GM10266 (cell line): ENCODE measurements at regions not wholly inside any gene's neighbourhood (a gene's known extent, or its start where the extent isn't known, plus 50 kb on each side); places are given as distances from the start of the nearest gene placed in this dataset.

Source experiments
- DNase-seq: peaks from one replicate; pipeline ENCODE4 v3.0.0; 2012; ENCODE audit errors: extremely low spot score
- TF ChIP-seq, protein P1 (sequence below): IDR thresholded peaks from 2 replicates; pipeline ENCODE4 v1.5.1; 2012; ENCODE audit warnings: mild to moderate bottlenecking, low read depth; ENCODE audit not compliant: control insufficient read depth, insufficient read depth; ENCODE audit errors: missing control alignments

DNA sequence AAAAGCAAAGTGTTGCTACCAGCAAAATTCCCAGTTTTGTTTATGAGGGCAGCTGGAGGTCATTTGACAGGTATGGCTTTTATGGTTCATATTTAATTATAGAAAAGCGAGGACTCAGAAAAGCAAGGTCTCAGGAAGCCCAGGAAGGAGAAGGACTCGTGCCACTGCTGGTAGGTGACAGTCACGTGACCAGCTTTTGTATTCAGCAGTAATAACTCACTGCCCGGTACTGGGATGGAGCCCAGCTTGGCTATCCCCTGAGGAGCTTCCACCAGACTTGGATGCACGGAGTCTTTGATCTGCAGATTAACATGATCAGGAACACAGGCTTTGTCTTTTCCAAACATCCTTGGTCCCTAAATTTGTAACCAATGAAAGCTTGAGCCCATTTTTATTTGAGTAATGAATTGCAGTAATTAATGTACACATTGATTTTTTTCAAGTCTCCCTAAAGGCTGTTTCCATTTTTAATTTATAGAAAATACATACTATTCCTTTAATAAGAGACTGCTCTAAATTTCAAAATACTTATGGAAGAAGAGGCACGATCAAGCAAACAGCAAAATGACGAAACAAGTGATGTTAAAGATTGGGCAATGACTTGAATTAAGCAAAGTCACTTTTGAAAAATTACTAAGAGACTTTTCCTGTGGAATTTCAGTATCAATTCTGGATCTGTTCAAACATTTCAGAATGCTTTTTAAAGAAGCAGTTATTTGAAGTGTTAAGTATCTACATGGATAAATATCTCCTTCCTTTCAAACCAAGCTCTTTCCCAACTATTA lies 251.7 kb upstream of the HNRNPA3 start:
- TF ChIP-seq, protein P1, sequence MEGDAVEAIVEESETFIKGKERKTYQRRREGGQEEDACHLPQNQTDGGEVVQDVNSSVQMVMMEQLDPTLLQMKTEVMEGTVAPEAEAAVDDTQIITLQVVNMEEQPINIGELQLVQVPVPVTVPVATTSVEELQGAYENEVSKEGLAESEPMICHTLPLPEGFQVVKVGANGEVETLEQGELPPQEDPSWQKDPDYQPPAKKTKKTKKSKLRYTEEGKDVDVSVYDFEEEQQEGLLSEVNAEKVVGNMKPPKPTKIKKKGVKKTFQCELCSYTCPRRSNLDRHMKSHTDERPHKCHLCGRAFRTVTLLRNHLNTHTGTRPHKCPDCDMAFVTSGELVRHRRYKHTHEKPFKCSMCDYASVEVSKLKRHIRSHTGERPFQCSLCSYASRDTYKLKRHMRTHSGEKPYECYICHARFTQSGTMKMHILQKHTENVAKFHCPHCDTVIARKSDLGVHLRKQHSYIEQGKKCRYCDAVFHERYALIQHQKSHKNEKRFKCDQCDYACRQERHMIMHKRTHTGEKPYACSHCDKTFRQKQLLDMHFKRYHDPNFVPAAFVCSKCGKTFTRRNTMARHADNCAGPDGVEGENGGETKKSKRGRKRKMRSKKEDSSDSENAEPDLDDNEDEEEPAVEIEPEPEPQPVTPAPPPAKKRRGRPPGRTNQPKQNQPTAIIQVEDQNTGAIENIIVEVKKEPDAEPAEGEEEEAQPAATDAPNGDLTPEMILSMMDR, result no peak
- DNase-seq, result no peak

DNA sequence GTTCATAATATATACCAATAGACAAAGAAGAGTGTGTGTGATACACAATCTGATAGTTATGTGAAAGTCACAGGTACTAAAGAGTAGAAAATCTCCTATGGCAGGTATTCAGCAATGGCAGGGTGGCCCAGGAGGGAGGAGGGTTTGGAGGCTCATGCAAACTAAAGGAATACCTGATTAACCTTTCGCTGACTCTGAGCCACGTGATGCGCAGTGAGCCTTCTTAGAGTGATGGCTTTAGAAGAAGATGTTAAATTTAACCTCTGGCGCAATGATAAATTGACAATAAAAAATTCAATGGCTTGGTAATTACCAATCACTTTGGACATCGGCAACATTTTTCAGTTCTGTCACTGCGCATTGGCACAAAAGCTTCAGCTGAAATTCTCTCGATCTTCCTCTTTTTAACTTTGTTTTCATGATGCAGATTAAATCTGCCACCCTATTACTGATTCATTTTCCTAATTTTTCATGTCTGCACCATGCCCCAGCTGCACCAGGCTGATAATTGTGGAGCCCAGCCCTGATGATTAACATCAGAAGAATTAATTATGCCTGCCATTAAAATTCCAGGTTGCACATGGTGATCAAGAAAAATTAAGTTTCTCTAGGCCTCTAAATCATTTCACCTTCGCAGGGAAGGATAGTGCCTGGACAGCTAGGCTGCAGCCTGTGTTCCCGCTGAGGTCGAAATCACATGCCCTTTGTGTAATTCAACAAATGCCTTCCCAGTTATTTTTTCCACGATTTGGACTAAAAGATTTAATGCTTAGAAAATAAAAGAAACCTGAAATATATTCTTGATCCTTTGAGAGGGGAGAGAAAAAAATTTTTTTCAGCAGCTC lies 250.6 kb upstream of the HNRNPA3 start:
- DNase-seq, result no peak
- TF ChIP-seq, protein P1, result no peak

DNA sequence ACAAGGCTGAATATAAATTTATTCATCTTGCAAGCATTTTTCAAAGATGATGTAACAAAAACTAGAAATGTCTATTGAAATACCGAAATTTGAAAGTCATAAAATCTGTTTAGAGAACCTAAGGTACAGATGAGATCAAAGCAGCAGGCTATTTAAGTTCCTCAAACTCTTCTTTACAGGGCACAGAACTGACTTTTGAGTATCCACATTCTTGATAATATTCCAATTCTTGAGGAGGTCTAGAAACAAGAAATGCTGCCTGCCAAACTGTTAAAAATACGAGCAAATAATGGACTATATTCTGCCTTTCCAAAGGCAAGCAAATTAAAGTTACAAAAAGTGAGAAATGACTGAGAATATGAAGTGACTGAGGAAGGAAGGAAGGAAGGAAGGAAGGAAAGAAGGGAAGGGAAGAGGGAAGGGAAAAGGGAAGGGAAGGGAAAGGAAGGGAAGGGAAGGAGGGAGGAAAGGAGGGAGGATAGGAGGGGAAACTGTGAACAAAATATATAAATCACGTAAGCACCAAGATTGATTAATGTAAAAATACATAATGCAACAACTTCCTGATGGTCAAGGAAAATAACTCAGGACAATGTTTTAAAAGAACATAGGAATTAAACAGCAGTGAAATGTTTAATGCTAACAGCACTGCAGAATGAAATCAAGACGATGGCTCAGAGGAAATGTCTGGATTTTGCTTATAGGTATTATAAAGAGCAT lies 248.9 kb upstream of the HNRNPA3 start:
- DNase-seq, result no peak

DNA sequence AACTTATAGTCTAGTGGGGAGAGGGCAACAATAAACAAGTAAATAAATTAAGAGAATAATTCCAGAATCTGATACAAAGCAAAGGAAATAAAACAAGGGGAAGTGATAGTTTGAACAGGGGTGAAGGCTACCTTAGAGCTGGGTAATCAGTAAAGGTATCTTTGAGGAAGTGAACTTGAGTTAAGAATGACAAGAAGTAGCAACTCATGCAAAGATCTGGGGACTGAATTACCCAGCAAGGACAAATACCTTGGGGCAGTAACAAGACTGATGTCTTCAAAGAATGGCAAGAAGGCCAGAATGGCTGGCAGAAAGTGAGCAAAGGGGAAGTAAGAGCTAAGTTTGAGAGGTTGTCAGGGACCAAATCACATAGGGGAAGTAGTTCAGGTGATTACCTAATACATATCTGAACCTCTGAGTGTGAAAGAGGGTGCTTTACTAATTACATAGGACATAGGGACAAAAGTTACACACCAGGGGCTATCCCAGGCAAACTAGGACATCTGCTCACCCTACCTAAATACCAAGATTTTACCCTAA lies 244.6 kb upstream of the HNRNPA3 start:
- TF ChIP-seq, protein P1, result no peak
- no peak for DNase-seq

More for the DNA sequence above, 248.9 kb upstream of the HNRNPA3 start:
- TF ChIP-seq, protein P1, result no peak

DNA sequence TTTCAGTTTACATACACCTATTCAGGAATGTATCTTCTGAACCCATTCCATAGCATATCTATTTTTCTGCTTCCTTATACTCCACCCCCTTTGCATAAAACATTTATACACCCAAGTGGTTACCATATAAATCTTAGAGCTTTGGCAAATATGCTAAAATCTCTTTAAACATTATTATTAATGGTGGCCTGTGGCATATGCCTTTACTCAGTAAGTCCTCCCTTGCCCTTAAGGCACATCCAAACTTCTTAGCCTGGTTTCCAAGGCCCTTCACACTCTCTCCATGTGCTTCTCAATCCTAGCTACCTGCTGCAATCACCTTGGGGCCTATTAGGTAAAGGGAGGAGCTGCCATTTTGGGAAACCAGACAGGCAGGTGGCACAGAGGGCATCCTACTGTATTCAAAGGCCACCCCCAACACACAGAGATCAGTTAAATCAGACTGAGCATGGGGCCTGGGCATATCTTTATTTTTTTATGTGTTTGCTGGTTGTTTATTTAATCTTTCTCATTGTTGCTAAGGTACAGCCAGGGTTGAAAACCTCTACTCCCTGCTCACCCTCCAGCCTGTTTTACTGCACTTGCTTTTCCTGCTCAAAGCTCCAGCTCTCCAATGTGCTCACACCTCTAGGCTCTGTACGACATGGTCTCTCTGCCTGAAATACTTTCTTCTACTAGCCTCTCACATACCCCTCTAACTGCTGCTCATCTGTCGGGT lies 242.8 kb upstream of the HNRNPA3 start:
- no peak for DNase-seq
- TF ChIP-seq, protein P1, result no peak
